ENCODE measurements at regions not wholly inside any gene's neighbourhood (a gene's known extent, or its start where the extent isn't known, plus 50 kb on each side); places are given as distances from the start of the nearest gene placed in this dataset.

DNA sequence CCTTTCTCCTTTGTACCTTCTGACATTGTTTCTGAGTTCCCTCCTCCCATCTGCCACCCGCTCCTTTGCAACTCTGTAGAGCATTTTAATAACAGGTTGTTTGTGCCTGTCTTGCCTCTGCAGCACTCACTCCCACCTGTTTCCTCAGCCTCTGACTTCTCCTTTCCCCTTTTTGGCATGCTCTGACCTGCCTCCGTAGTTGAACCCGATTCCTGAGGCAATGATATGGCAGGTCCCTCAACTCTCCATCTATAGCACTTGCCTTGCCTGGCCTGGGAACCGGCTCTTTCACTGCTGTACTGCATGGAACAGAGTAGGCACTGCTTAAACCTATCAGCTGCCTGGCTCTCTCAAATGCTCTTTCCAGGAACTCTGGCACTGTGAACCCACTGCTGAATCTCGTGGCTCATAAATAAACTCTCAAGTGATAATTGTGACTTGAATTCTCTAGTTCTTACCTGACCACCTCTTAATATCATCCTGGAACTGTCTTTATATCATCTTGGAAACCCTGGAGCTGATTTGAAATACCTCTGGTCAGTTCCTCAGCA is 50.3 kb downstream of the UTRN start:
- Mint-ChIP-seq H3K27me3 (no peaks in the 10 kb centered on the region), H3K4me1 (peaks cover 45% of the 10 kb centered on the region), H3K27ac (peak overlapping the region; percentile 85), H3K9me3 (ENCODE audit: low read depth) (no peaks in the 10 kb centered on the region), H3K4me3 (peak overlapping the region; percentile 67), H3K36me3 (peaks cover 1% of the 10 kb centered on the region)
- ATAC-seq: no peak
- no peak for DNase-seq
- CTCF ChIA-PET: interaction anchor here (1.0 to 2.2 kb wide), 2 partner anchors 14 to 24 kb away, joined by 3 to 7 read pairs; no protein-coding TSS in a partner anchor

GRCh38 chr6:144335914-144336313 is 50.8 kb downstream of the UTRN start:
- Mint-ChIP-seq H3K4me3 (peak overlapping the region; percentile 67), H3K36me3 (peaks cover 1% of the 10 kb centered on the region), H3K9me3 (ENCODE audit: low read depth) (no peaks in the 10 kb centered on the region), H3K27ac (peak overlapping the region; percentile 85), H3K4me1 (peaks cover 46% of the 10 kb centered on the region), H3K27me3 (no peaks in the 10 kb centered on the region)
- ATAC-seq: peak; percentile 46
- CTCF ChIA-PET: interaction anchor here (2.2 kb wide), 1 partner anchor 14 kb away, joined by 7 read pairs; no protein-coding TSS in a partner anchor
- DNase-seq: peak; percentile 62

DNA sequence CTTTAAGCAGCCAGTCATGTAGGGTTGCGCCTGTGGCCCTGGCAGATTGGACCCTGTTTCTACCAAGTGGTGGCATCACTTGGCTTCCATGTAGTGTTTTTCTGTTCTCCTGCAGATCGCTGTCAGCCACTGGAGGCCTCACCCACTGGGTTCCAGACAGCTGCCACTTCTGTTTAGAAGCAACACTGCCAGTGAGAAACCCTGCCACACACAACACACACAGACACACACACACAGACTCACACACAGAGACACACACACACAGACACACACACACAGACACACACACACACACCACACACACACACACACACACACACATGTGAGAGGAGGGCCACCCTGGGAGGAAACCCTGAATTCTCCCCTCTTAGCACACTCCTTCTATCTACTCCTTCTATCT is 51.8 kb downstream of the UTRN start:
- Mint-ChIP-seq H3K4me3 (no peak overlapping the region), H3K27ac (no peak overlapping the region)
- CTCF ChIA-PET: interaction anchor here (0.9 to 1.3 kb wide), 3 partner anchors 11 to 118 kb away, joined by 3 to 5 read pairs (median 3); no protein-coding TSS in a partner anchor

GRCh38 chr6:144338474-144338873 is 53.3 kb downstream of the UTRN start:
- H3K27me3 Mint-ChIP-seq: no peaks in the 10 kb centered on the region
- H3K9me3 Mint-ChIP-seq (ENCODE audit: low read depth): no peaks in the 10 kb centered on the region
- CTCF ChIA-PET: no interaction called here
- no peak overlapping the region for H3K4me3 Mint-ChIP-seq
- no peaks in the 10 kb centered on the region for H3K36me3 Mint-ChIP-seq
- H3K27ac Mint-ChIP-seq: no peak overlapping the region
- no peak for DNase-seq
- peaks cover 65% of the 10 kb centered on the region for H3K4me1 Mint-ChIP-seq
- ATAC-seq: no peak

More for the DNA sequence above, 51.8 kb downstream of the UTRN start:
- peaks cover 1% of the 10 kb centered on the region for H3K36me3 Mint-ChIP-seq
- no peaks in the 10 kb centered on the region for H3K9me3 Mint-ChIP-seq (ENCODE audit: low read depth)
- H3K4me1 Mint-ChIP-seq: peaks cover 54% of the 10 kb centered on the region
- H3K27me3 Mint-ChIP-seq: no peaks in the 10 kb centered on the region
- DNase-seq (no peak), ATAC-seq (no peak)

DNA sequence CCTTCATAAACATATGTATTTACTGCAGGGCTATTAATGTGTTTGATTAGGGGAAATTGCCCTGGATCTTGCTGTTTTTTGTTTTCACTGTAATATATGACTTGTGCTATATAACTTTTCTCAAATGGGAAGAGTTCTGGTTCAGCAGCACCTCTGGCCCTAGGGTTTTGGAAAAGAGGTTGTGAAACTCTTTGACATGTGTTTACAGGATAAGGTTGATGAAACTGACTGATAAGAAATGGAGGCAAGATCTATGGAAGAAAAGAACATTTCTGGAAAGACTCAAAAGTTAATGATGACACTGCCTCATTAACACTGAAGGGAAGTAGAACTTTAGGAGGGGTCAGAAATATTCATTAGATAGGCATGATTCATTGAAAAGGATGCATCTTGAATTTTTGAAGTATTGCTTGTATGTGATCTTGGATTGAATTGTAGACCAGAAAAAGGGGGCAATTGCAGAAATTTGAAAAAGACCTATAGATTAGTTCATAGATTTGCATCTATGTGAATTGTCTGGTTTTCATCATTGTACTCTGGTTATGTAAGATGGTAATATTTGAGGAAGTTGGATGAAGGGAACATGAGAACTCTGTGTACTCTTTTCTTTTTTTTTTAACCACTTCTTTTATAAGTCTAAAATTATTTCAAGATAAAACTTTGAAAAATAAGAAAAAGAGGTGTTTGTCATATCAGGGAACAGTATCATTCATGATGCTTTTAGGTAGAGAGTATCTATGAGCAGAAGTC is 54.0 kb downstream of the UTRN start:
- no peak for DNase-seq
- no peaks in the 10 kb centered on the region for H3K9me3 Mint-ChIP-seq (ENCODE audit: low read depth)
- H3K4me3 Mint-ChIP-seq: no peak overlapping the region
- CTCF ChIA-PET: no interaction called here
- H3K4me1 Mint-ChIP-seq: peaks cover 62% of the 10 kb centered on the region
- no peak for ATAC-seq
- no peak overlapping the region for H3K27ac Mint-ChIP-seq
- H3K36me3 Mint-ChIP-seq: peaks cover 2% of the 10 kb centered on the region
- H3K27me3 Mint-ChIP-seq: no peaks in the 10 kb centered on the region

- peaks cover 5% of the 10 kb centered on the region for H3K36me3 Mint-ChIP-seq
- peaks cover 58% of the 10 kb centered on the region for H3K4me1 Mint-ChIP-seq
- DNase-seq: no peak
- H3K27ac Mint-ChIP-seq: no peak overlapping the region
- no peaks in the 10 kb centered on the region for H3K27me3 Mint-ChIP-seq
- no peak for ATAC-seq
- H3K9me3 Mint-ChIP-seq (ENCODE audit: low read depth): no peaks in the 10 kb centered on the region
- CTCF ChIA-PET: interaction anchor here (1.0 kb wide), 1 partner anchor 142 kb away, joined by 3 read pairs; no protein-coding TSS in a partner anchor
- H3K4me3 Mint-ChIP-seq: no peak overlapping the region
Observed at GRCh38 chr6:144339859-144340452, 54.8 kb downstream of the UTRN start.

DNA sequence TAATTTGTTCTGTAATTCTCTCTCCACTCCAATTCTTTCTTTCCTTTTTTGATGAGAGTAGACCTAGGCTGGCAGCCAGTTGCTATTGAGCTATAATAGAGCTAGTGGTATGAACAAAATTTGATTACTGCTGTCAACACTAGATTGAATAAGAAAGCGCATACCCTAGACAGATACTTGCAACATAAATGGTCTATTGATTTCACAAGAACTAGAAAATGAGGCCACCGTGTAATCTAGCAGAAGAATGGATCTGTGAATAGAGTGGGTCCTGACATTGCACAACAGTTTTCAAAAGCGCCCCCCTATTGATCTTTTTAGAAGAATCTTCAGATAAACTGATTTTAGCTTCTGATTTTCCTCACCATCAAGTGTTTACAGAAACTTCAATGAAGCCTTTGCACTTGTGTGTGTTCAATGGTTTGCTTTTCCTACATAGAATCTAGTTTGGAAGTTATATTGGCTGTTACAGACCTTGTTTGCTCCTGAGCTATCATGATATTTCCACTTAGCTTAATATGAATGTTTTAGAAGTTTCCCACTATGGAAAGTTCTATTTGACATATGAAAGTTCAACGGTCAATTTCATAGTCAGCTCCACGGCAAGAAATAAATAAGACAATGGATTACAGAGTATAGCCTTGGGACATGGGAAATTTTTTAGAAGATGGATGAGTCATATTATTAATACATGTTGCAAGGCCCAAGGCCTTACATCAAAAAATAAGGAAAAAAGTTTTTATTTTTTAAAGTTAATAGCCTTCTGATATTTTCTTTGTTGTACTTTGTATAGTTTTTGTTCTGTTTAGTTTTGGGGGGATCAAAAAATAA is 55.6 kb downstream of the UTRN start:
- Mint-ChIP-seq H3K27ac (no peak overlapping the region), H3K4me3 (no peak overlapping the region), H3K4me1 (peaks cover 58% of the 10 kb centered on the region), H3K9me3 (ENCODE audit: low read depth) (no peaks in the 10 kb centered on the region), H3K27me3 (no peaks in the 10 kb centered on the region), H3K36me3 (peaks cover 12% of the 10 kb centered on the region)
- CTCF ChIA-PET: interaction anchor here (1.0 kb wide), 1 partner anchor 141 kb away, joined by 3 read pairs; no protein-coding TSS in a partner anchor
- ATAC-seq: no peak
- no peak for DNase-seq

GRCh38 chr6:144341831-144342527 is 56.8 kb downstream of the UTRN start:
- CTCF ChIA-PET: interaction anchor here (0.6 to 1.3 kb wide), 3 partner anchors 21 to 123 kb away, joined by 3 to 4 read pairs (median 3); no protein-coding TSS in a partner anchor
- no peaks in the 10 kb centered on the region for H3K27me3 Mint-ChIP-seq
- H3K4me1 Mint-ChIP-seq: peaks cover 52% of the 10 kb centered on the region
- no peak for ATAC-seq
- no peak for DNase-seq
- no peak overlapping the region for H3K4me3 Mint-ChIP-seq
- H3K27ac Mint-ChIP-seq: no peak overlapping the region
- H3K36me3 Mint-ChIP-seq: peaks cover 14% of the 10 kb centered on the region
- H3K9me3 Mint-ChIP-seq (ENCODE audit: low read depth): no peaks in the 10 kb centered on the region

- DNase-seq (peak; percentile 65), ATAC-seq (peak; percentile 62)
- Mint-ChIP-seq H3K27ac (peak overlapping the region; percentile 98), H3K9me3 (ENCODE audit: low read depth) (no peaks in the 10 kb centered on the region), H3K27me3 (no peaks in the 10 kb centered on the region), H3K4me3 (peak overlapping the region; percentile 97), H3K4me1 (peaks cover 61% of the 10 kb centered on the region), H3K36me3 (peaks cover 25% of the 10 kb centered on the region)
- CTCF ChIA-PET: interaction anchor here (1.0 to 1.7 kb wide), 5 partner anchors 8 to 241 kb away, joined by 3 to 4 read pairs (median 3); no protein-coding TSS in a partner anchor
Observed at GRCh38 chr6:144343701-144344428, 58.7 kb downstream of the UTRN start.

GRCh38 chr6:144344646-144345045 is 59.5 kb downstream of the UTRN start:
- ATAC-seq: peak; percentile 65
- peak; percentile 69 for DNase-seq
- CTCF ChIA-PET: interaction anchor here (0.9 to 1.7 kb wide), 4 partner anchors 10 to 242 kb away, joined by 3 to 4 read pairs (median 3); no protein-coding TSS in a partner anchor

DNA sequence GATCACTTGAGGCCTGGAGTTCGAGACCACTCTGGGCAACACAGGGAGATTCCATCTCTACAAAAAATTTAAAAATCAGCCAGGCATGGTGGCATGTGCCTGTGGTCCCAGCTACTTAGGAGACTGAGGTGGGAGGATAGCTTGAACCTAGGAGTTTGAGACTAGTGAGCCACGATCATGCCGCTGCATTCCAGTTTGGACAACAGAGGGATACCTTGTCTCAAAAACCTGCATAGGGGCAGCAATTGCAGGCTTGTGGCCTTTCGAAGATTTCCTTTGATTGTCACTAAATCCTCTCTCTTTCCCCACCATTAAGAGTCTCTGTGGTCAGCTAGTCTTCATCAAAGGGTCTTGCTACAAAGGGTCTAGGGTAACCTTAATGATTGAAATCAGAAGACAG is 60.3 kb downstream of the UTRN start:
- ATAC-seq: no peak
- H3K27me3 Mint-ChIP-seq: no peaks in the 10 kb centered on the region

More at GRCh38 chr6:144344646-144345045, 59.5 kb downstream of the UTRN start:
- Mint-ChIP-seq H3K27ac (peak overlapping the region; percentile 98), H3K4me1 (peaks cover 66% of the 10 kb centered on the region), H3K4me3 (peak overlapping the region; percentile 97), H3K9me3 (ENCODE audit: low read depth) (no peaks in the 10 kb centered on the region), H3K36me3 (peaks cover 27% of the 10 kb centered on the region), H3K27me3 (no peaks in the 10 kb centered on the region)

More for the DNA sequence above, 60.3 kb downstream of the UTRN start:
- H3K9me3 Mint-ChIP-seq (ENCODE audit: low read depth): no peaks in the 10 kb centered on the region
- H3K4me3 Mint-ChIP-seq: peak overlapping the region; percentile 97
- CTCF ChIA-PET: interaction anchor here (0.9 to 1.7 kb wide), 5 partner anchors 11 to 145 kb away, joined by 3 to 5 read pairs (median 3); no protein-coding TSS in a partner anchor
- DNase-seq: no peak
- peaks cover 29% of the 10 kb centered on the region for H3K36me3 Mint-ChIP-seq
- peaks cover 71% of the 10 kb centered on the region for H3K4me1 Mint-ChIP-seq
- H3K27ac Mint-ChIP-seq: peak overlapping the region; percentile 98
